HG03280 (cell line): ENCODE measurements at regions not wholly inside any gene's neighbourhood (a gene's known extent, or its start where the extent isn't known, plus 50 kb on each side); places are given as distances from the start of the nearest gene placed in this dataset.

ENCODE experiments used
- ATAC-seq: cut with Tn5 transposase; IDR thresholded peaks from one replicate; pipeline ENCODE4 v1.9.1; 2021; ENCODE audit warnings: mild to moderate bottlenecking, moderate library complexity; ENCODE audit not compliant: unreplicated experiment

GRCh38 chr9:99361817-99362216 lies 139.7 kb downstream of the SEC61B start:
- no peak for ATAC-seq

- ATAC-seq = no peak
Observed at GRCh38 chr9:99362321-99362720, 140.2 kb downstream of the SEC61B start.

- no peak for ATAC-seq
Observed at GRCh38 chr9:99363509-99363908, 141.4 kb downstream of the SEC61B start.

GRCh38 chr9:99365233-99365980 lies 143.3 kb downstream of the SEC61B start:
- ATAC-seq = no peak

- no peak for ATAC-seq
Observed at GRCh38 chr9:99366183-99366582, 144.1 kb downstream of the SEC61B start.

GRCh38 chr9:99366621-99367020 lies 144.5 kb downstream of the SEC61B start:
- ATAC-seq = no peak

- no peak for ATAC-seq
Observed at GRCh38 chr9:99368341-99369326, 146.6 kb downstream of the SEC61B start.

GRCh38 chr9:99369327-99369722 lies 147.2 kb downstream of the SEC61B start:
- no peak for ATAC-seq

GRCh38 chr9:99370376-99370775 lies 148.3 kb downstream of the SEC61B start:
- ATAC-seq = no peak

GRCh38 chr9:99371376-99371775 lies 149.3 kb downstream of the SEC61B start:
- no peak for ATAC-seq

GRCh38 chr9:99373912-99374311 lies 151.8 kb downstream of the SEC61B start:
- ATAC-seq = no peak

GRCh38 chr9:99374793-99375192 lies 152.7 kb downstream of the SEC61B start:
- ATAC-seq = no peak

- no peak for ATAC-seq
Observed at GRCh38 chr9:99375481-99375880, 153.4 kb downstream of the SEC61B start.

- no peak for ATAC-seq
Observed at GRCh38 chr9:99377790-99378775, 156.0 kb downstream of the SEC61B start.

GRCh38 chr9:99383536-99383935 lies 161.5 kb downstream of the SEC61B start:
- ATAC-seq = no peak

- no peak for ATAC-seq
Observed at GRCh38 chr9:99385215-99385614, 163.1 kb downstream of the SEC61B start.

- no peak for ATAC-seq
Observed at GRCh38 chr9:99385814-99386279, 163.8 kb downstream of the SEC61B start.

GRCh38 chr9:99387431-99387830 lies 165.3 kb downstream of the SEC61B start:
- ATAC-seq = no peak

- no peak for ATAC-seq
Observed at GRCh38 chr9:99389087-99390033, 167.3 kb downstream of the SEC61B start.
